Natural killer cell (primary cell): ENCODE measurements at regions not wholly inside any gene's neighbourhood (a gene's known extent, or its start where the extent isn't known, plus 50 kb on each side); places are given as distances from the start of the nearest gene placed in this dataset.

Source experiments
- ATAC-seq, 3 donors: fragments of 150-1000 bp in 2 of 3; fragments of 200-7000 bp in 1 of 3; cut with Tn5 transposase; 1 replicate in 1 of 3; 2 replicates in 2 of 3; pipeline ENCODE4 v1.10.0; 2021; ENCODE audit warnings: mild to moderate bottlenecking in 2 of 3, moderate library complexity in 2 of 3
- DNase-seq, 2 donors: peaks; one replicate each; pipeline versions ENCODE4 v3.0.0 to v3.0.0-alpha.2; 2013 to 2021; ENCODE audit warnings: mixed read lengths in 1 of 2
- H3K27ac ChIP-seq: one replicate; pipeline ENCODE4 v1.5.1; 2013; ENCODE audit warnings: mild to moderate bottlenecking, low read length
- H3K27me3 ChIP-seq: one replicate; pipeline ENCODE4 v1.6.1; 2013; ENCODE audit warnings: low read length; ENCODE audit not compliant: control insufficient read depth, insufficient read depth
- H3K36me3 ChIP-seq: one replicate; pipeline ENCODE4 v1.6.1; 2013; ENCODE audit warnings: low read length; ENCODE audit not compliant: control insufficient read depth, insufficient read depth
- H3K4me1 ChIP-seq: one replicate; pipeline ENCODE4 v1.6.1; 2013; ENCODE audit warnings: low read length; ENCODE audit not compliant: control insufficient read depth, insufficient read depth
- H3K4me3 ChIP-seq: one replicate; pipeline ENCODE4 v1.5.1; 2013; ENCODE audit warnings: low read length
- H3K9me3 ChIP-seq: one replicate; pipeline ENCODE4 v1.6.1; 2013; ENCODE audit warnings: low read length; ENCODE audit not compliant: control insufficient read depth, insufficient read depth
- H3K27ac Mint-ChIP-seq, 2 donors: one replicate each; pipeline ENCODE4 v1.8.0; 2022; ENCODE audit warnings: mild to moderate bottlenecking in 2 of 2, mixed read lengths in 2 of 2, moderate library complexity in 1 of 2
- H3K27me3 Mint-ChIP-seq, 2 donors: one replicate each; pipeline ENCODE4 v1.8.0; 2022; ENCODE audit warnings: low read depth in 2 of 2, mixed read lengths in 2 of 2
- H3K36me3 Mint-ChIP-seq: one replicate; pipeline ENCODE4 v1.8.0; 2022; ENCODE audit warnings: mixed read lengths
- H3K4me1 Mint-ChIP-seq, 2 donors: one replicate each; pipeline ENCODE4 v1.8.0; 2022; ENCODE audit warnings: mixed read lengths in 2 of 2
- H3K4me3 Mint-ChIP-seq: one replicate; pipeline ENCODE4 v1.8.0; 2022; ENCODE audit warnings: mild to moderate bottlenecking, moderate library complexity, mixed read lengths
- H3K9me3 Mint-ChIP-seq, 2 donors: one replicate each; pipeline ENCODE4 v1.8.0; 2022; ENCODE audit warnings: mixed read lengths in 2 of 2
- CTCF ChIP-seq: fragments of 200-600 bp; IDR thresholded peaks from one replicate; pipeline ENCODE4 v1.8.0; 2022; ENCODE audit warnings: antibody characterized with exemption
- WGBS: methylation state at CpG from one replicate; pipeline ENCODE4 v1.1.7; 2013; ENCODE audit warnings: missing lambda C conversion rate; ENCODE audit not compliant: insufficient coverage; 5-methylcytosine and 5-hydroxymethylcytosine counted together
- intact Hi-C: fragments of 100-400 bp; cut with micrococcal nuclease; formaldehyde crosslinking; loops from one replicate; pipeline ENCODE4 v1.14.2; 2022

GRCh38 chr17:36884495-36885152 is 52.7 kb upstream of the LHX1 start:
- intact Hi-C loops = no loop called here
- H3K4me3 ChIP-seq = no peak overlapping the region
- TF ChIP-seq CTCF = no peak
- DNase-seq (no peak), ATAC-seq (no peak)
- H3K27ac ChIP-seq = no peak overlapping the region
- H3K4me1 ChIP-seq = no peaks in the 10 kb centered on the region
- Mint-ChIP-seq H3K4me1 (no peaks in the 10 kb centered on the region), H3K4me3 (no peak overlapping the region), H3K9me3 (no peaks in the 10 kb centered on the region), H3K27ac (no peak overlapping the region), H3K27me3 (peaks cover 37 to 39% of the 10 kb centered on the region in 2 donors), H3K36me3 (no peaks in the 10 kb centered on the region)
- peaks cover 6% of the 10 kb centered on the region for H3K27me3 ChIP-seq
- no peaks in the 10 kb centered on the region for H3K9me3 ChIP-seq
- 21% methylated on average over 23 of the region's 27 CpGs for WGBS
- H3K36me3 ChIP-seq = no peaks in the 10 kb centered on the region

DNA sequence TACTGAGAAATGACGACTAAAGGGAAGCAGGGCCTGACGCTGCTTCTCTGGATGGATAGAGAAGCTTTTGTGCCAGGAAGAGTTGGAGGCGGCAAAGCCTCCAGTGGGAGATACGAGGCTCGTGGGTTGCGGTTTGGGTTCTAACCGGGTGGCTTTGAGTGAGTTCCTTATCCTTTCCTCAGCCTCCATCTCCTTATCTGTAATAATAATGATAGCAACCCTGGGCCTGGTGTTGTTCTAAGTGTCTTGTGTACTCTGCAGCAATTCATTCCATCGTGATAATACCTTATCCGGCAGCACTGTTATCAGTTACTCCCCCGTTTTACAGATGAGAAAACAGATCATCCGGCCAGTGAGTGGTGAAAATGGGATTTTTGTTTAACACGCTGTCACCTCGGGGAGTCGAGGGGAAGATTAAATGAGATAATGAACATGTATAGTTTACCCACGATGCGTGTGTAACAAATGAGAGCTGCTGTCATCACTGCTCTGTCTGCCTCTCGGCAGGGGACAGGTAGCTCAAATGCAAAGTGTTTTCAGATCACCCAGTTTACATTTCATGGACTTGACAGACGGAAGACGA is 52.0 kb upstream of the LHX1 start:
- Mint-ChIP-seq H3K9me3 (no peaks in the 10 kb centered on the region), H3K4me1 (no peaks in the 10 kb centered on the region), H3K27me3 (peaks cover 37 to 39% of the 10 kb centered on the region in 2 donors), H3K4me3 (no peak overlapping the region), H3K27ac (no peak overlapping the region), H3K36me3 (no peaks in the 10 kb centered on the region)
- Histone ChIP-seq H3K36me3 (no peaks in the 10 kb centered on the region), H3K27me3 (peaks cover 6% of the 10 kb centered on the region), H3K4me1 (no peaks in the 10 kb centered on the region), H3K9me3 (no peaks in the 10 kb centered on the region), H3K27ac (no peak overlapping the region), H3K4me3 (no peak overlapping the region)
- 79% methylated on average over 19 of the region's 19 CpGs for WGBS
- DNase-seq = no peak
- intact Hi-C loops = no loop called here
- no peak for ATAC-seq
- TF ChIP-seq CTCF = no peak

DNA sequence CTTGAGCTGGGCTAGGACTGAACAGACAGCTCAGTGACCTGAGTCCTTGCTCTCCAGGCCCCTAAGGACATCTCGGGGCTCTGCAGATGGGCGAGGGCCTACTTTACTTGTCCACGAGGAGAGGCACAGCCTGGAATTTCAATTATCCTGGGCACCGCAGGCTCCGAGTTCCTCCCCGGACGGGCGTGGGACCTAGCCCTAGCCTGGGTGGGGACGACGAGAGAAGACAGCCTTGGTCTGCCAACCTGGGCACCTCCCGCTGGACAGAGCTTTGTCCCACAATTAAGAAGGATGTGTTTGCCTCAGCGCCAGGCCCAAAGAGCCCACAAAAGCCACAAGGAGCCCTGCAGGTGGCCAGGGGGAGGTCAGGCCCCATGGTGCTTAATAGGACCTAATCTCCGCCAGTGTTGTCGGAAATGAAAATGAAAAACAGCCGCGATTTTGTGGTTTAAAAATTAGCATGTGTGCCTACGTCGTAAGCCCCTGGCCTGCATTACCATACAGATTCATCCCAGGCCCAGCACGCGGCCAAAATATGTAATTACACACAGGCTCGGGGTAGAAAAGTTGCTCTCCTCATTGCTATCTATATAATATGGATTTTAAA is 51.4 kb upstream of the LHX1 start:
- Histone ChIP-seq H3K4me1 (no peaks in the 10 kb centered on the region), H3K4me3 (no peak overlapping the region), H3K27me3 (peaks cover 6% of the 10 kb centered on the region), H3K9me3 (no peaks in the 10 kb centered on the region), H3K36me3 (no peaks in the 10 kb centered on the region), H3K27ac (no peak overlapping the region)
- no peak for DNase-seq
- H3K27ac Mint-ChIP-seq = no peak overlapping the region
- ATAC-seq = no peak
- no peaks in the 10 kb centered on the region for H3K4me1 Mint-ChIP-seq
- H3K9me3 Mint-ChIP-seq = no peaks in the 10 kb centered on the region
- TF ChIP-seq CTCF = no peak
- WGBS = 80% methylated on average over 18 of the region's 21 CpGs
- no peaks in the 10 kb centered on the region for H3K36me3 Mint-ChIP-seq
- intact Hi-C loops = no loop called here
- H3K27me3 Mint-ChIP-seq = peaks cover 36 to 38% of the 10 kb centered on the region in 2 donors
- H3K4me3 Mint-ChIP-seq = no peak overlapping the region
